ENCODE measurements at regions not wholly inside any gene's neighbourhood (a gene's known extent, or its start where the extent isn't known, plus 50 kb on each side); places are given as distances from the start of the nearest gene placed in this dataset.
"Not testable (repeated sequence)": the region's sequence is repeated elsewhere in the genome, so short reads cannot be mapped to it uniquely, and the experiment has no call there.

DNA sequence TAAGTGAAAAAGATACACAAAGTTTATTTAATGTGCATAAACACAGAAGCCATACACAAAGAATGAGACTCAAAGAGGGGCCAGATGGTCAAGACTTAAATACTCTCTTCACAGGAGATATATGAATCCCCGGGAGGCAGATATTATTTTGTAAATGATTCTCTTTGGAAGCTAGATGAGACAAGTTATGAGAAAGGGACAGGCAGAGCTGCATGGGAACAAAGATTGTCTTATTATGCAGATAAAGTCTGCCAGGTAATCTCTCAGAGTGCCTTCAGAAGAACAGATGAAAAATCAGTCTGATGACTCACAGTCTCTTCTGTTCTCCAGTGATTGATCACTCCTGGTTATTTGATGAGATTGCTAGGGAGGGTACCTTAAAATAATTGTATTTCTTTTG is 89.0 kb downstream of the NAF1 start:
- DNase-seq = no peak

DNA sequence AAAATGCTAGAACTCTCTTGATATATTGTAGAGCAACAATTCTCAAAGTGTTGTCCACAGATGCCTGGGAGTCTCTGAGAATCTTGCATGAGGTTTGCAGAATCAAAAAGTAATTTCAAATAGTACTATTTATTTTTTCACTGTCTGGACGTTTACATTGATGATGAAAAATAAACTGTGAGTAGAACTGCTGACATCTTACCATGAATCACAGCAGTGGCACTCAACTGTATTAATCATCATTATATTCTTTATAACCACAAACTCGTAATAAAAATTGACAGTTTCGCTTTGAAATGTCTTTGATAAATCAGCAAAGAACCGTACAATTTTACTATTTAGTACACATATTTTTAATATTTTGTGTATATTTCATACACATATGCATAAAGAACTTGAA is 94.5 kb downstream of the NAF1 start:
- no peak for DNase-seq

DNA sequence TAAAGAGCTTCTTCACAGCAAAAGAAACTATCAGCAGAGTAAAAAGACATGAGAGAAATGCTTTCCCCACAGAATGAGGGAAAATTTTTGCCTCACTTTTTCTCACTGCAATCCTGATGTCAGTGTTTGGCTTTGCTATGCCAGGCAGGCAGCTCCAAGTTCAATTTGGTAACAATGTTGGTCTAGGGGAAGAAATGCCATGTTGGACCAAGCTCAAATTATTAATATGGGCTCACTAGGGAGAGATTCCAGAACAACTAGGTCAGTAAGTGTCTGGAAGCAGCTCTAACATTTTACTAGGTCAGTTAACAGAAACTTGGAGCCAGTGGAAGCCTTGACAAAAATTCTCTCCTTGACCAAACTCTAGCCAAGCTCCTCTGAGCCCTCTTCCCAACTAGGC is 95.4 kb downstream of the NAF1 start:
- DNase-seq = no peak

DNA sequence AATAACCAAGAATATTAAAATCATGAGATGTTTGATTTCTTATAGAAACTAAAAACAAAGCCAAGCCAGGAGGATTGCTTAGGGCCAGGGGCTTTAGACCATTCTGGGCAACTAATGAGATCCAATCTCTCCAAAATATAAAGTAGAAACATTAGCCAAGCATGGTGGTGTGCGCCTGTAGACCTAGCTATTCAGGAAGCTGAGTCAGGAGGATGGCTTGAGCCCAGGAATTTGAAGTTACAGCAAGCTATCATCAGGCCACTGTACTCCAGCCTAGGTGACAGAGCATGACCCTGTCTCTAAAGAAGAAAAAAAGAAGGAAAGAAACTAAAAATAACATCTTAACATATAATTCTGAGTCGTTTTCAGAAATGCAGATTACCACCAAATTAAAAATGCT is 96.7 kb downstream of the NAF1 start:
- DNase-seq = no peak

DNA sequence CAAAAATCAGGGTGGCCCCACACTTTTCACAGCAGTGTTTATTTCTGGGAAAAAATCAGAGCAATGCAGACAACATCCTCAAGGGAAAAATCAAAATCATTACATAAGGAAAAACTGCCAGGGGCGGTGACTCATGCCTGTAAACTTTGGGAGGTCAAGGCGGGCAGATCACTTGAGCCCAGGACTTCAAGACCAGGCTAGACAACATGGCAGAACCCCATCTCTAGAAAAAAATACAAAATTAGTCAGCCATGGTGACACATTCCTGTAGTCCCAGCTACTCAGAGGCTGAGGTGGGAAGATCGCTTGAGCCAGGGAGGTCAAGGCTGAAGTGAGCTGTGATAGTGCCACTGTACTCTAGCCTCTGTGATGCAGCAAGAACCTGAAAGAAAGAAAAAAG is 102.8 kb downstream of the NAF1 start:
- no peak for DNase-seq

DNA sequence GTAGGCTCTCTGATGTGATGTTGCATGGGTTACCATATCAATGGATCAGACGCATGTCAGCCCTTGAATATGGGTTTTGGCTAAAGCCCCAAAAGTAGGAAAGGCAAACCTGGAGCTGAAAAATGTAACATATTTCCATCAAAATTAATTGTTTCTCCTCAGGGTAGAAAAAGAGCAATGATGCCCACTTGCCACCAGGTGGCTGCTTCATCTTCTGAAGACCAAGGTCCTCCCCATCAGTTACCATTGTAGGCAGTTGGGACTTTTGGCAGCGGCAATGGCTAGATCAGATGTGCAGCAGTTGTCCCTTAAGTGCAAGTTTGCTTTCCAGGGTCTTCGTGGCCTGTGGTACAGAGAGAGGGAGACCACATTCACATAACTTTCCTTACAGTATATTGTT is 118.2 kb downstream of the NAF1 start:
- DNase-seq = peak; percentile 6 to 17

DNA sequence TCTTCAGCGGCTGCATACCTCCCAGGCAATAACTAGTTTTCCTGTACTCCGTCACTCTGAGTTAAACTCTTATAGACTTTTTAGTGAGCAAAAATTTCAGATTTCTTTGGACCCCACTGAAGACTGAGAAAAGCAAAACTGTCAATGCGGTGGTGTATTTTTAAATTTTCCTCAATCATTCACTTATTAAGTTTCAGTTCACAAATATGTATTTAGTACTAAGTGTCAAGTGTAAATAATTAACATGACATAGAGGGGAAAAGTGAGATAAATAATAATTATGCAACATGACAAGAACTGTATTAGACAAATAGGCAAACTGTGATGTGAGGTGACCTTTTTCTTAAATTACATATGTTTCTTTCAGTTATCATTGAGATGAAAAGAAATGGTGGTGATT is 124.4 kb downstream of the NAF1 start:
- DNase-seq = no peak

DNA sequence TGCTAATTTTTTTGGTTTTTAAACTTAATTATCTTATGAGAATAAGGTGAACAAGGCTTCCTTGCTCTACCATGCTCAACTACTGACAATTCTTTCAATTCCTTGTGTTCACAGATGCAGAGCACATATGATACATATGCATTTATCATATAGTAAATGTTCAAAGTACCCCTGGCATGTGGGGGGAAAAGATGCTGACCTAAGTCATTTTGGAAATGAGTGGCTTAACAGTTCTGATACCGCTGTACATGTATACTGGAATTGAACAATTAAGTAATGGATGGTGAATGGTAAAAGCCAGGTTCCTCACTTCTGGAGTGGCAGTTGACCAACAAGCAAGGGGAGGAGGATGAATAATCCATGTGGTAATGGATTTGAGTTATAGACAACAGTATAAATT is 149.6 kb downstream of the NAF1 start:
- no peak for DNase-seq

DNA sequence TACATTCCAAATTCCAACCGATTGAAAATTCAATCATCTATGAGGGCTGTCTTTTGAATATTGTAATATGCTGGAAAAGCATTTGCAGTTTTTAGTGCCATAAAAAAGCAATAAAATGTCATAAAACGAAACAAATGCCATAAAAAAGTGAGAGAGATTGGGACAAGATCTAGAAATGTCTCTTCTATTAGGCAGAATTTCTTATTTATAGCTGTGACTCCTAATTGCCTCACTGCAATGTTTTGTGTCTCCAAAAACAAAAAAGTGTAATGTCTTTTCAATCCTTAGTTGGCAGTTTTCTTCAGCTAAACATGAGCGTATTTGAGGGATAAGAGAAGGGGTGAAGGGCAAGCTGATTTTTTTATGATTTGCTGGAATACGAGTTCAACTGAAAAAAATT is 153.9 kb downstream of the NAF1 start:
- no peak for DNase-seq

DNA sequence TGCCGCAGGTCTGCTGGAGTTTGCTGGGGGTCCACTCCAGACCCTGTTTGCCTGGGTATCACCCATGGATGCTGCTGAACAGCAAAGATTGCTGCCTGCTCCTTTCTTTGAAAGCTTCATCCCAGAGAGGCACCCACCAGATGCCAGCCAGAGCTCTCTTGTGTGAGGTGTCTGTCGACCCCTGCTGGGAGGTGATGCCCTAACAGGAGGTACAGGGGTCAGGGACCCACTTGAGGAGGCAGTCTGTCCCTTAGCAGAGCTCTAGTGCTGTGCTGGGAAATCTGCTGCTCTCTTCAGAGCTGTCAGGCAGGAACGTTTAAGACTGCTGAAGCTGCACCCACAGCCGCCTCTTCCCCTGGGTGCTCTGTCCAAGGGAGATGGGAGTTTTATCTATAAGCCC is 162.7 kb downstream of the NAF1 start:
- no peak for DNase-seq

DNA sequence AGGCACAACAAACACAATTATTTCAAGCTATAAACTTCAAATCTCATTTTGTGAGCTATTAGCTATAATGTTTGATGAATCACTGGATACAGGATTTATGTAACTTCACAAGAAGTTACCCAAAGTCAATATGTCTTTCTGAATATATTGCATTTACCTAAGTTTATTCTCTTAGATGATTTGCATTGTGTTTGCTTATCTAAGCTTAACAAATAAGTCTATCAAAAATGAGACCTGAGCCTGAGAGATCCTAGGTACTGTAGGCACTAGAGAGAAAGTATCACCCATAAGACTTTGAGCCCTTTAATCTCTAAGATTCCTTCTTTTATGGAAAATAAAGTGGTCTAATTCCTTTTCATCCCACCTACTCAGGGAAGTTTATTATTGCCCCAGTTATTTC is 178.2 kb downstream of the NAF1 start:
- no peak for DNase-seq

DNA sequence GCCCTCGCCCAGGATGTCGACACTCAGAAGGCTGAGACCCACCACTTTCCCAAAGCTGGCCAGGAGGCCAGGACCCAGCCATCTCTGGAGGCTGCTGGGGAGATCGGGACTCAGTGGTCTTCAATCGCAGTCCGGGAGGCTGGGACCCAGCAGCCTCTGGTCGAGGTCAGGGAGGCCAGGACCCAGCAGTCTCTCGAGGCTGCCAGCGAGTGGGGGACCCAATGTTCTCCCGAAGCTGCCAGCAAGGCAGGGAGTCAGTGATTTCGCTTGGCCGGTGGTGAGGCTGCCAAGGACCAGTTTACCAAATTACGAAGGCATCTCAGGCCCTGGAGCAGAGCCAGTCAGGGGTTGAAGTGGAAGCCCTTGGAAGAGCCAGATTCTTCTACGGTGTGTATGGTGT is 181.6 kb downstream of the NAF1 start:
- DNase-seq = no peak

DNA sequence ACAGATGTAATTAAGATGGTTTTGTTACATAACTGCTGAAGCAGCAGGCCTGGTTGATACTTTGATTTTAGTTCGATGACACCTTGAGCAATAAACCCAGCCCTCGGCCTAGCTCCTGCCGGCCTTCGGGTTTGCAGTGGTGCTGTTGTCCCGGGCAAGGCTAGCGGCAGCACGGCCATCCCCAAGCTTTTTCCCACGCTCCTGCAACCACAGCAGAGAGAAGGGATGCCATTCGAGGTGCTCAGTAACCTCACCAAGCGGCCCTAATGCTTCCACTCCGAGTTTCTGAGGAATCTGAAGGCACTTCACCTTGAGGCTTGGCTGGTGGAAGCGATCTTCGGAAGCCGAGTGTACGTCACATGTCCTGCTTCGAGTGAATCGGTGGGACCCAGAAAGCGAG is 182.1 kb downstream of the NAF1 start:
- DNase-seq = no peak

DNA sequence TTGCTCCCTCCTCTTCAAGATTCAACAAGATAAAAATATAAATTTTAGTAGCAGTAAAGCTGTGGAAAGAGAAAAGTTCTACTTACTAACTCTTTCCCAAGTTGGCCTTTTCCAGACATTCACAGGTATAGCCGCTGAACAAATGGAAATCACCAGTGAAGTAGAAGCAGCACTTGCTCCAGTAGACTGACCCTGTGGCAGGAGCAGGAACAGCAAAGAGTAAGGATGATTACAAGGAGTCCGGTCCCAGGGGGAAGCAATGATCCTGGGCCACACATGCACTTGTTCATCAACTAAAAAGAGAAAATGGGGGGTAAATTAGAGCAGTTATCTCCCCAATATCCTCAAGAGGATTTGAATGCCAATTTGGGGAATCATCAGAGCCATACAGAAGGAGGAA is 184.9 kb downstream of the NAF1 start:
- DNase-seq = no peak

DNA sequence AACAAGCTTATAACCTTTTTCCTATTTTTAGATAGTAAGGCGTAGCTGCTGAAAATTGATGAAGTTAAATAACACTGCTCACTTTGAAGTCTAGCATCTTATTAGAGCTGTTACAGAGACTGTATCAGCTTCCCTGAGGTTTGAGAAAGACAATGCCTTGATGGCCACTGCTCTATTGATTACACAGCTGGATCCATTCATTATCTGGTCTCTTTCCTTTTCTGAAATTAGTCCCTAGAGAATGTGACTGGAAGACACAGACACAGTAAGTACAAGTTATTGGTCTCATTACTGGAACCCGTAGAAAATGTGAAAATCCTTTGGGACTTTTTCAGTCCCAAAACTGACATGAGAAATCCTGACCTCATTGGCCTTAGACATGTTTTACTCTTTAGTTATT is 188.3 kb downstream of the NAF1 start:
- DNase-seq = no peak

DNA sequence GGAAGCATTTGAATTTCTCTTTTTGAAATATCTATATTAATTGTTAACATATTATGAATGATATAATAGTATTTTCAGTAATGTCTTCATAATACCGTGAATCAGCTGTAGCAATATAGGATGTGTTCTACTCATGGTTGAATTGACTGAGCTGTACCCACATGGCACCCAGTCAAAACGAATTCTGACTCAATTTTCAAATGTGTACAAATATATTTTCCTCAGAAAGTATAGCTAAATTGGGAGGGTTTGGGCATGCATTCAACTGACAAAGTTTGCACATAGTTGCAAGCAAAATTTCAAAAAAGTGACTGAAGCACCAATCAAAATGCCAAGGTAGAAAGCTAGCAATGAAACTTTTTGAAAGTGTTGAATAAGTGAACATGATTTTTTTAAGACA is 188.9 kb downstream of the NAF1 start:
- DNase-seq = no peak

DNA sequence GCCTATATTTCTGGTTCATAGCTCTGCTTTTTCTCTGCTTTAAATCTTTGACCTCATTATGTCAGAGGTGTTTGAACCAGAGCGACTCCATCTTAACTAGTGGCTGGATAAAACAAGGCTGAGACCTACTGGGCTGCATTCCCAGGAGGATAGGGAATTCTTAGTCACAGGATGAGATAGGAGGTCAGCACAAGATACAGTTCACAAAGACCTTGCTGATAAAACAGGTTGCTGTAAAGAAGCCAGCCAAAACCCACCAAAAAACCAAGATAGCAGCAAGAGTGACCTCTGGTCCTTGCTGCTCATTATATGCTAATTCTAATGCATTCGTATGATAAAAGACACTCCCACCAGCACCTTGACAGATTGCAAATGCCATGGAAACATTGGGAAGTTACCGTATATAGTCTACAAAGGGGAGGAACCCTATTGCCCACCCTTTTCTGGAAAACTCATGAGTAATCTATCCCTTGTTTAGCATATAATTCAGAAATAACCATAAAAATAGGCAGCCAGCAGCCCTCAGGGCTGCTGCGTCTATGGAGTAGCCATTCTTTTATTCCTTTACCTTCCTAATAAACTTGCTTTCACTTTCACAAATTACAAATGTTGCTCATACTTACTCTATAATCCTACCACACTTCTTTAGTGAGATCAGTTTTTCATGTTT is 193.9 kb downstream of the NAF1 start:
- no peak for DNase-seq

DNA sequence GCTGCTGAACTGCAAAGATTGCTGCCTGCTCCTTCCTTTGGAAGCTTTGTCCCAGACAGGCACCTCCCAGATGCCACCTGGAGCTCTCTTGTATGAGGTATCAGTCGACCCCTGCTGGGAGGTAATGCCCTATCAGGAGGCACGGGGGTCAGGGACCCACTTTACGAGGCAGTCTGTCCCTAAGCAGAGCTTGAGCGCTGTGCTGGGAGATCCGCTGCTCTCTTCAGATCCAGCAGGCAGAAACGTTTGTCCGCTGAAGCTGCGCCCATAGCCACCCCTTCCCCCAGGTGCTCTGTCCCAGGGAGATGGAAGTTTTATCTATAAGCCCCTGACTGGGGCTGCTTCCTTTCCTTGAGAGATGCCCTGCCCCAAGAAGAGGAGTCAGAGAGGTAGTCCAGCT is 197.5 kb downstream of the NAF1 start:
- DNase-seq = no peak

DNA sequence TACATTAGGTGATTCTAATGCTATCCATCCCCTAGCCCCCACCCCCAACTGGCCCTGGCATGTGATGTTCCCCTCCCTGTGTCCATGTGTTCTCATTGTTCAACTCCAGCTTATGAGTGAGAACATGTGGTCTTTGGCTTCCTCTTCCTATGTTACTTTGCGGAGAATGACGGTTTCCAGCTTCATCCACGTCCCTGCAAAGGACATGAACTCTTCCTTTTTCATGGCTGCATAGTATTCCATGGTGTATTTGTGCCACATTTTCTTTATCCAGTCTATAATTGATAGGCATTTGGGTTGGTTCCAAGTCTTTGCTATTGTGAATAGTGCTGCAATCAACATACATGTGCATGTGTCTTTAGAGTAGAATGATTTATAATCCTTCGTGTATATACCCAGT is 200.7 kb downstream of the NAF1 start:
- not testable (repeated sequence) for DNase-seq

DNA sequence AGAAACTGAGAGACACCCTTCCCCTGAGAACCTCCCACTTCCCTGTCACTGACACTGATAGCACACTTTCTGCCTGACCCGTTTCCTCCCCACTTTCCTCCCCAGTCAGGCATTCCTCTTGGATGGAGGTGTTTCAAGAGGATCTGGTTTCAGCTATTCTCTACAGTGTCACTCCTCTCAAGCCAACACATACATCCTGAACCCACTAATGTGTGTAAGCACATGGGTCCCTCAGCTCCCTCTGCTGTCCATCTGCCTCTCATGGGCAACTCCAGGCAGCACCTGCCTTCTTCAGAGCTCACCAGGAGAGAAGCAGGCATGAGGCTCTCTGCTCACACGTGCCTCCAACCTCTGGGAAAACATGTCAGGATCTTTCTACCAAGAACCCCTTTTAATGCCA is 207.6 kb downstream of the NAF1 start:
- no peak for DNase-seq

DNA sequence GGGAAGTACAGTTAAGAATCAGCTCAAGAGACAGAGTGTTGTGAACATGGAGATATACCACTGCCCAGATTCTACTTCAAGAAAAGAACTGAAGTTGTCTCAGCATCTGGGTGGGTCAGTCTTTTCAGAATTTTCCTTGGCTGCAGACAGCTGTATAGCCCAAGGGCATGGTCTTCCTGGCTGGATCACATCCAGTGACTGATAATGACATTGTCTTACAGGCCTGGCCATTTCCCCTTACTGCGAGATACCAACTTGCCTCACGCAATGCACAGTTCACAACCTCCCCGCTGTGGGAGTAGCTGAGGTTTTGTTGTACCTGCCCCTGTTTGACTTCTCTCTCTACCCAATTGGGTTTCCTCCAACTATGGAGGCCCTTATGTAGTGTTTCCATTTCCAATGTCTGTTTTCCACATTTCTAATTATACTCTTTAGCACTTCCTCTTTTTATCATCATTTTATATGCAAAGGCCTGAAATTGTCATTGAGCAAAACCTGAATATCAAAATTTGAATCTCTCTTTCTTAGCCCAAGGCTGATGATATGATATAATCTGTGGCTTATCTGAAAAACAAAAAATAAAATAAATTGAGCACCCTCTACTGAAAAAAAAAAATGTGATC is 209.1 kb downstream of the NAF1 start:
- no peak for DNase-seq

DNA sequence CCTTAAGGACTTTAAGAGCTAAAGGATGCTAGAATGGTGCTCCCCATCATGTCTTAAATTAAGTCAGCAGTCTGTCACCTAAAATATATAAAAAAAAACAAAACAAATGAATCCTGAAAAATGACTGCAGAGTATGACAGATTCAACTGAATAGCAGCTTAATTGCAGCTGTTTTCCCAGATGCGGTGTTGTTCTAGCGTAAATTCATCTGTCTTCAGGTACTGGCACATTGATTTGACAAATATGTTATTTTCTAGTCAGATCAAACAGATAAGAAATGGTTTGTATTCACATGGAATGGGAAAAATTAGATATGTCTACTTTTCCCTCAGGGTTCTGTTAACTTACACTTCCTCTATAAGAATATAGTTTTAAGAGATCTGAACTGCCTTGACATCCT is 211.7 kb downstream of the NAF1 start:
- DNase-seq = no peak

DNA sequence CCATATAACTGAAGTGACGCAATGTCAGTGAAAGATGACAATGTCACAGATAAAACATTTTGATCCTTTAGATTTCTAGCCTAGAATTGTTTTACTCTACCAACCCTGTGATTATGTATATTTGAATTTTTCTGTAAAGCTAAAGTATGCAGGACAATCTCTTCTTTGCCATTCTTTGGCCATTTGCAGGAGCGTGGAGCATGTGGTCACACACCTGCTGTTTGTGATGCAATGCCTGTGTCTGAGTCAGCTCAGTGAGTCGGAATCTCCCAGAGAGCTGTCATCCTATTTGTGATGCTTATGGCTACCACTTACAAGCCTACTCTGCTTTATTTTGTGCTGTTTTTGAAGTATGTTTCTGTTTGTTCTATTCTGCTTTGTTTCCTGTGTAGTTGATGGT is 214.5 kb downstream of the NAF1 start:
- no peak for DNase-seq

DNA sequence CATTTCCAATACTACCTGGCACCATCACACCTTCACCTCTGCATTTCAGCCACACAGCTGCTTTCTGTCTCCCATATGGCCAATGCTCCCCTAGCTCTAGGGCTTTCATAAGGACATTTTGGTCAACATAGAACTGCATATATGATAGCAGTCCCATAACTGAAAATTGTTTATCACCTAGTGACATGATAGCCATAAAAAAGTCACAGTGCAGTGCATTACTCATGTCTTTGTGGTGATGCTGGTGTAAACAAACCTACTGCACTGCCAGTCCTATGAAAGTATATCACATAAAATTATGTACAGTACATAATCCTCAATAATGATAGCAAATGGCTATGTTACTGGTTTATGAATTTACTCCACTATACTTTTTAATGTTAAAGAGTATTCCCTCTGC is 221.0 kb downstream of the NAF1 start:
- DNase-seq = no peak

DNA sequence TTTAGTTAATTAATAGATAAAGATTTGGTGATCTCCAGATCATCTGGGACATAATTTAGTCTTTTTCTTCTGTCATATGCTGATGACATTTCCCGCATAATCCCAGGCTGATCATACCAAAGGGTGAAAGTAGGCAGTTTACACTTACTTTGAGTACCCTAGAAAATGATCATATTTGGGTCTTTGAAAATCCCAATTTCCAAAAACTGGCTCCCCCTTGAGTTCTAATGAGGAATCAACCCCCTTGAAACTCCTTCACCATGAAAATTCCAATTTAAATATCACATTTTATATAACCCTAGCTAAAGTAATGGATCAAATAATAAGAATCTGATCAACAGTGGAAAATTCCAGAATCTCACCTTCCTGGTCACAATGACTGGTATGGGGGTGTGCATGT is 223.4 kb downstream of the NAF1 start:
- DNase-seq = no peak

Data from stimulated activated CD4-positive, alpha-beta T cell treated with anti-CD3 and anti-CD28 coated beads, Interleukin-2, amount 100 ng/mL, for 24 hours (primary cell).